Caco-2 (cell line): ENCODE measurements at regions not wholly inside any gene's neighbourhood (a gene's known extent, or its start where the extent isn't known, plus 50 kb on each side); places are given as distances from the start of the nearest gene placed in this dataset.

Experiments used
- BruUV-seq: library from RNA; stranded (reverse); fragments of 400-500 nt; replicated peaks from 2 replicates; lab custom pipeline; 2021; lab: Mats Ljungman, UMichigan
- CTCF ChIA-PET: fragments of 300-600 bp; sonication (Branson Sonifier 250); formaldehyde crosslinking; loops from one replicate; lab custom pipeline; 2022; ENCODE audit warnings: antibody characterized with exemption; lab: Charles Lee
- POLR2A ChIA-PET: fragments of 300-600 bp; sonication (Branson Sonifier 250); formaldehyde crosslinking; loops from one replicate; lab custom pipeline; 2022; ENCODE audit warnings: antibody characterized with exemption; lab: Charles Lee
- DNase-seq, 2 experiments: peaks; one replicate each; pipeline versions ENCODE4 v3.0.0 to v3.0.0-alpha.2; 2020 to 2022
- H3K27me3 ChIP-seq: replicated peaks from 2 replicates; pipeline ENCODE4 v1.6.0; 2011; ENCODE audit warnings: low read length; ENCODE audit not compliant: control insufficient read depth, insufficient read depth
- H3K36me3 ChIP-seq: 2 replicates; pipeline ENCODE4 v1.5.1; 2011; ENCODE audit warnings: low read length; ENCODE audit not compliant: control insufficient read depth, insufficient read depth
- H3K4me1 ChIP-seq: fragments of 250-450 bp; sonication (Bioruptor Pico); 2 replicates; pipeline ENCODE4 v1.5.1; 2020; ENCODE audit warnings: mild to moderate bottlenecking
- H3K4me3 ChIP-seq: 2 replicates; pipeline ENCODE4 v1.5.1; 2011; ENCODE audit warnings: low read depth, mild to moderate bottlenecking, control low read depth, low read length
- H3K9me3 ChIP-seq: fragments of 250-450 bp; sonication (Bioruptor Pico); 2 replicates; pipeline ENCODE4 v1.5.1; 2020; ENCODE audit warnings: mild to moderate bottlenecking, moderate library complexity
- H3K27ac Mint-ChIP-seq: one replicate; pipeline ENCODE4 v1.8.0; 2022; ENCODE audit warnings: mixed read lengths; ENCODE audit not compliant: unreplicated experiment
- H3K27me3 Mint-ChIP-seq: one replicate; pipeline ENCODE4 v1.8.0; 2022; ENCODE audit warnings: mixed read lengths; ENCODE audit not compliant: insufficient read depth, unreplicated experiment
- H3K36me3 Mint-ChIP-seq: one replicate; pipeline ENCODE4 v1.8.0; 2022; ENCODE audit warnings: mild to moderate bottlenecking, mixed read lengths; ENCODE audit not compliant: insufficient read depth, unreplicated experiment
- H3K4me1 Mint-ChIP-seq: one replicate; pipeline ENCODE4 v1.8.0; 2022; ENCODE audit warnings: low read depth, mixed read lengths; ENCODE audit not compliant: unreplicated experiment
- H3K4me3 Mint-ChIP-seq: one replicate; pipeline ENCODE4 v1.8.0; 2022; ENCODE audit warnings: mild to moderate bottlenecking, moderate library complexity, mixed read lengths; ENCODE audit not compliant: unreplicated experiment
- H3K9me3 Mint-ChIP-seq: one replicate; pipeline ENCODE4 v1.8.0; 2022; ENCODE audit warnings: mixed read lengths; ENCODE audit not compliant: unreplicated experiment
- CTCF ChIP-seq, 2 experiments: fragments of 200-600 bp in 1 of 2; IDR thresholded peaks; 1 replicate in 1 of 2; 2 replicates in 1 of 2; pipeline versions ENCODE4 v1.5.1 to v1.8.0; 2011 to 2022; ENCODE audit warnings: antibody characterized with exemption in 1 of 2, control low read depth in 1 of 2, inconsistent platforms in 1 of 2, low read depth in 1 of 2, low read length in 1 of 2, mild to moderate bottlenecking in 1 of 2, moderate library complexity in 1 of 2; ENCODE audit not compliant: insufficient read depth in 1 of 2, severe bottlenecking in 1 of 2, unreplicated experiment in 1 of 2
- intact Hi-C: fragments of 100-400 bp; cut with micrococcal nuclease; formaldehyde crosslinking; loops from one replicate; pipeline ENCODE4 v1.10.0; 2022; ENCODE audit not compliant: unreplicated experiment

- H3K9me3 Mint-ChIP-seq, result no peaks in the 10 kb centered on the region
- intact Hi-C loops, result no loop called here
- BruUV-seq, result no TSS peak
- ChIA-PET POLR2A (no interaction called here), CTCF (no interaction called here)
- Histone ChIP-seq H3K36me3 (no peaks in the 10 kb centered on the region), H3K4me1 (no peaks in the 10 kb centered on the region), H3K9me3 (no peaks in the 10 kb centered on the region), H3K27me3 (no peaks in the 10 kb centered on the region; the same call in 1 of the 2 replicates), H3K4me3 (no peak overlapping the region)
- no peak overlapping the region for H3K4me3 Mint-ChIP-seq
- no peaks in the 10 kb centered on the region for H3K36me3 Mint-ChIP-seq
- TF ChIP-seq CTCF (IDR thresholded peaks at IDR 0.05; ENCODE audit: insufficient read depth in 1 of 2, low read depth in 1 of 2, low read length in 1 of 2, severe bottlenecking in 1 of 2, unreplicated experiment in 1 of 2), result no peak
- DNase-seq, result no peak
- H3K27me3 Mint-ChIP-seq, result no peaks in the 10 kb centered on the region
- no peak overlapping the region for H3K27ac Mint-ChIP-seq
- no peaks in the 10 kb centered on the region for H3K4me1 Mint-ChIP-seq
Observed at GRCh38 chr10:78362406-78363022, 328.9 kb downstream of the RPS24 start.

DNA sequence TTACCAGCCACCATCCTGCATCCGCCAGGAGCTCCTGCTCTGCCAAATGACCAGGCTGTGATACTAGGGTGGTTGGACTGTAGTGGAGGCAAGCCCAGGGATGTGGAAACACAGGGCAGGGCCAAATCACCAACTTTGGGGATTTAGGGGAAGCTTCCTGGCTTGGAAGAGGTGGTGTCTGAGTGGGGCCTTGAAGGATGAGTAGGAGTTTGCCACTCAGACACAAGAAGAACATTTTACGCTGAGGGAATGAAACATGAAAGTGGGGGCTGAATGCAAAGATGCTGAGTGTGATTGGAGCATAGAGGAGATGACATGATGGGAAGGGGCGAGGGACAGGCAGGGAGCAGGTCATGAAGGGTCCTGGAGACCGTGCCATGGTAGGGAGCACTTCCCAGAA, 329.5 kb downstream of the RPS24 start:
- Mint-ChIP-seq H3K4me3 (no peak overlapping the region), H3K36me3 (no peaks in the 10 kb centered on the region), H3K4me1 (no peaks in the 10 kb centered on the region), H3K9me3 (no peaks in the 10 kb centered on the region), H3K27me3 (no peaks in the 10 kb centered on the region), H3K27ac (no peak overlapping the region)
- no peaks in the 10 kb centered on the region for H3K36me3 ChIP-seq
- POLR2A ChIA-PET, result no interaction called here
- H3K9me3 ChIP-seq, result no peaks in the 10 kb centered on the region
- no peak for TF ChIP-seq CTCF (IDR thresholded peaks at IDR 0.05; ENCODE audit: insufficient read depth in 1 of 2, low read depth in 1 of 2, low read length in 1 of 2, severe bottlenecking in 1 of 2, unreplicated experiment in 1 of 2)
- intact Hi-C loops, result no loop called here
- no peaks in the 10 kb centered on the region; the same call in 1 of the 2 replicates for H3K27me3 ChIP-seq
- CTCF ChIA-PET, result no interaction called here
- no peaks in the 10 kb centered on the region for H3K4me1 ChIP-seq
- DNase-seq, result no peak
- no TSS peak for BruUV-seq
- no peak overlapping the region for H3K4me3 ChIP-seq

GRCh38 chr10:78365694-78366093, 332.0 kb downstream of the RPS24 start:
- Mint-ChIP-seq H3K9me3 (no peaks in the 10 kb centered on the region), H3K27ac (no peak overlapping the region), H3K27me3 (peaks cover 1% of the 10 kb centered on the region), H3K36me3 (no peaks in the 10 kb centered on the region), H3K4me1 (no peaks in the 10 kb centered on the region), H3K4me3 (no peak overlapping the region)
- no peak for TF ChIP-seq CTCF (IDR thresholded peaks at IDR 0.05; ENCODE audit: insufficient read depth in 1 of 2, low read depth in 1 of 2, low read length in 1 of 2, severe bottlenecking in 1 of 2, unreplicated experiment in 1 of 2)
- no peak overlapping the region for H3K4me3 ChIP-seq
- ChIA-PET POLR2A (no interaction called here), CTCF (no interaction called here)
- intact Hi-C loops, result no loop called here
- no peak for DNase-seq
- no TSS peak for BruUV-seq
- H3K9me3 ChIP-seq, result no peaks in the 10 kb centered on the region
- H3K27me3 ChIP-seq, result no peaks in the 10 kb centered on the region
- no peaks in the 10 kb centered on the region for H3K4me1 ChIP-seq
- no peaks in the 10 kb centered on the region for H3K36me3 ChIP-seq
